ENCODE measurements at regions not wholly inside any gene's neighbourhood (a gene's known extent, or its start where the extent isn't known, plus 50 kb on each side); places are given as distances from the start of the nearest gene placed in this dataset.

DNA sequence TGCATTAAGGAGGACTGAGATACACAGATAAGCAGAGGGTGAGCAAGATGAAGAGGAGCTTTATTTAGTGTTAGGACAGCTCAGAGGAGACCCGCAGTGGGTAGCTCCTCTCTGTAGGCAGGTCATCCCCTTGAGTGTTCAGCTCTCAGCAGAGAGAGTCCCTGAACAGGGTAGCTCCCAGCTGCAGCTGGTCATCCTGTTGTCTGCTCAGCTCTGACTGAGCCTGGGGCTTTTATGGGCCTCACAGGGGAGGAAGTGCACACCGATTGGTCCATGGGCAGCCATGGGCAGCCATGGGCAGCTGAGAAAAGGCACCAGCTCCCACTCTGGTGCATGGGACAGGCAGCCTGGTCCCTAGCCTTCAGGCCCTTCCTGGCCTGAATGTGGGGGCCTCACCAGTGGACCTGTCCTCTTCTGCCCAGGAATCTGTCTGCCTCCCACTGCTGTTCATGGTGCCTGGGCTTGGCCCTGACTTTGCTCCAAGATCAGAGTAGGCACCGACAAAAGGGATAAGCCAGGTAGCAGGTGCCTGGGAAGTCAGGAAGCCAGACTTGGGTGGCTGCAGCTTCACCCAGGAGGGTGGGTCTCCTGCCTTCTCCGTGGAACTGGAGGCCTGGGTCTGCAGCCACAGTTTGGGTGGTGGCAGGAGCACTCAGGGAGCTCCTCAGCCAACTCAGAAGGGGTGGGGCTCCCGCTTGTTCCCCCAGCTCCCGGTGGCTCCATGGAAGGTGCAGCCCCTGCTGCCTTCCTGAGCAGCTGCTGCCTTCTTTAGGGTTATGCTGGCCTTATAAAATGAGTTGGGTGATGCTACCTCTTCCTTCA is 54.7 kb downstream of the MYEOV start:
- no peaks in the 10 kb centered on the region for H3K4me1 ChIP-seq (ENCODE audit: control extremely low read depth in 1 of 4, control insufficient read depth in 4 of 4, insufficient read depth in 4 of 4, low read length in 3 of 4)
- H3K36me3 ChIP-seq (ENCODE audit: control insufficient read depth in 4 of 4, insufficient read depth in 4 of 4, low read length in 3 of 4), result no peaks in the 10 kb centered on the region
- H3K9me3 ChIP-seq (ENCODE audit: control extremely low read depth in 1 of 5, control insufficient read depth in 4 of 5, insufficient read depth in 2 of 5, low read depth in 1 of 5, low read length in 4 of 5), result peaks cover 0 to 9% (median 6%) of the 10 kb centered on the region in 5 experiments
- ChIA-PET POLR2A (no interaction called here), CTCF (no interaction called here)
- WGBS (ENCODE audit: insufficient coverage), result 95% methylated on average over 4 of the region's 6 CpGs
- H3K4me3 ChIP-seq (ENCODE audit: control insufficient read depth in 1 of 7, extremely low read depth in 1 of 7, insufficient read depth in 4 of 7, low read depth in 2 of 7, low read length in 6 of 7), result no peak overlapping the region
- H3K27me3 ChIP-seq (replicated peaks in 2 of 5; ENCODE audit: control insufficient read depth in 4 of 5, insufficient read depth in 5 of 5, low read length in 4 of 5), result no peaks in the 10 kb centered on the region
- no peak overlapping the region for H3K27ac ChIP-seq (ENCODE audit: insufficient read depth in 1 of 2, low read depth in 1 of 2, low read length in 2 of 2, poor library complexity in 1 of 2, severe bottlenecking in 2 of 2)
- DNase-seq, result no peak

DNA sequence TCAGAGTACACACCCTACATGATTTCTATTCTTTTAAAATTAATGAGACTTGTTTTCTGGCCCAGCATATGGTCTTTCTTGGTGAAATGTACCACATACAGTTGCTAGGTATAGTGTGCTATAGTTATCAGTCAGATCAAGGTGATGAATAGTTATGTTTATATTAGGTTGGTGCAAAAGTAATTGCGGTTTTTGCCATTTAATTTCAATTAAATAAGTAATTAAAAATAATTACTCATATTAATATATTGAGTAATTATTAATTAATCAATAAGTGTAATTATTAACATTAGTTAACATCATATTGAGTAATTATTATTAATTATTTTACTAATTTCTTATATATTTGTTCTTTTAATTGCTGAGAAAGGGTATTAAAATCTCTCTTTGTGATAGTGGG is 56.1 kb downstream of the MYEOV start:
- POLR2A ChIA-PET, result no interaction called here
- CTCF ChIA-PET, result interaction anchor here (0.6 kb wide), 1 partner anchor 149 kb away, joined by 3 read pairs; no protein-coding TSS in a partner anchor

GRCh38 chr11:69350596-69350995 is 56.6 kb downstream of the MYEOV start:
- H3K27ac ChIP-seq (ENCODE audit: insufficient read depth in 1 of 2, low read depth in 1 of 2, low read length in 2 of 2, poor library complexity in 1 of 2, severe bottlenecking in 2 of 2), result no peak overlapping the region
- CTCF ChIA-PET, result interaction anchor here (0.6 kb wide), 1 partner anchor 148 kb away, joined by 3 read pairs; no protein-coding TSS in a partner anchor

More for the DNA sequence above, 56.1 kb downstream of the MYEOV start:
- Histone ChIP-seq H3K4me1 (ENCODE audit: control extremely low read depth in 1 of 4, control insufficient read depth in 4 of 4, insufficient read depth in 4 of 4, low read length in 3 of 4) (no peaks in the 10 kb centered on the region), H3K4me3 (ENCODE audit: control insufficient read depth in 1 of 7, extremely low read depth in 1 of 7, insufficient read depth in 4 of 7, low read depth in 2 of 7, low read length in 6 of 7) (no peak overlapping the region), H3K27ac (ENCODE audit: insufficient read depth in 1 of 2, low read depth in 1 of 2, low read length in 2 of 2, poor library complexity in 1 of 2, severe bottlenecking in 2 of 2) (no peak overlapping the region), H3K9me3 (ENCODE audit: control extremely low read depth in 1 of 5, control insufficient read depth in 4 of 5, insufficient read depth in 2 of 5, low read depth in 1 of 5, low read length in 4 of 5) (peaks cover 0 to 9% (median 6%) of the 10 kb centered on the region in 5 experiments), H3K36me3 (ENCODE audit: control insufficient read depth in 4 of 4, insufficient read depth in 4 of 4, low read length in 3 of 4) (no peaks in the 10 kb centered on the region), H3K27me3 (replicated peaks in 2 of 5; ENCODE audit: control insufficient read depth in 4 of 5, insufficient read depth in 5 of 5, low read length in 4 of 5) (no peaks in the 10 kb centered on the region)
- no CpG with 5 or more reads among the region's 1 CpG for WGBS (ENCODE audit: insufficient coverage)
- no peak for DNase-seq

GRCh38 chr11:69351460-69351859 is 57.5 kb downstream of the MYEOV start:
- ChIA-PET CTCF (no interaction called here), POLR2A (interaction anchor here (0.7 kb wide), 1 partner anchor 9 kb away, joined by 4 read pairs; no protein-coding TSS in a partner anchor)
- no peak overlapping the region for H3K27ac ChIP-seq (ENCODE audit: insufficient read depth in 1 of 2, low read depth in 1 of 2, low read length in 2 of 2, poor library complexity in 1 of 2, severe bottlenecking in 2 of 2)
- no peak for DNase-seq
- peaks cover 0 to 9% (median 6%) of the 10 kb centered on the region in 5 experiments for H3K9me3 ChIP-seq (ENCODE audit: control extremely low read depth in 1 of 5, control insufficient read depth in 4 of 5, insufficient read depth in 2 of 5, low read depth in 1 of 5, low read length in 4 of 5)
- no peaks in the 10 kb centered on the region for H3K4me1 ChIP-seq (ENCODE audit: control extremely low read depth in 1 of 4, control insufficient read depth in 4 of 4, insufficient read depth in 4 of 4, low read length in 3 of 4)
- no peaks in the 10 kb centered on the region for H3K27me3 ChIP-seq (replicated peaks in 2 of 5; ENCODE audit: control insufficient read depth in 4 of 5, insufficient read depth in 5 of 5, low read length in 4 of 5)
- H3K36me3 ChIP-seq (ENCODE audit: control insufficient read depth in 4 of 4, insufficient read depth in 4 of 4, low read length in 3 of 4), result no peaks in the 10 kb centered on the region
- H3K4me3 ChIP-seq (ENCODE audit: control insufficient read depth in 1 of 7, extremely low read depth in 1 of 7, insufficient read depth in 4 of 7, low read depth in 2 of 7, low read length in 6 of 7), result no peak overlapping the region

More at GRCh38 chr11:69350596-69350995, 56.6 kb downstream of the MYEOV start:
- Histone ChIP-seq H3K27me3 (replicated peaks in 2 of 5; ENCODE audit: control insufficient read depth in 4 of 5, insufficient read depth in 5 of 5, low read length in 4 of 5) (no peaks in the 10 kb centered on the region), H3K4me3 (ENCODE audit: control insufficient read depth in 1 of 7, extremely low read depth in 1 of 7, insufficient read depth in 4 of 7, low read depth in 2 of 7, low read length in 6 of 7) (no peak overlapping the region), H3K9me3 (ENCODE audit: control extremely low read depth in 1 of 5, control insufficient read depth in 4 of 5, insufficient read depth in 2 of 5, low read depth in 1 of 5, low read length in 4 of 5) (peaks cover 0 to 9% (median 6%) of the 10 kb centered on the region in 5 experiments), H3K36me3 (ENCODE audit: control insufficient read depth in 4 of 4, insufficient read depth in 4 of 4, low read length in 3 of 4) (no peaks in the 10 kb centered on the region), H3K4me1 (ENCODE audit: control extremely low read depth in 1 of 4, control insufficient read depth in 4 of 4, insufficient read depth in 4 of 4, low read length in 3 of 4) (no peaks in the 10 kb centered on the region)
- POLR2A ChIA-PET, result interaction anchor here (0.7 kb wide), 1 partner anchor 10 kb away, joined by 4 read pairs; no protein-coding TSS in a partner anchor
- no peak for DNase-seq

- H3K27me3 ChIP-seq (replicated peaks in 2 of 5; ENCODE audit: control insufficient read depth in 4 of 5, insufficient read depth in 5 of 5, low read length in 4 of 5), result no peaks in the 10 kb centered on the region
- no peaks in the 10 kb centered on the region for H3K4me1 ChIP-seq (ENCODE audit: control extremely low read depth in 1 of 4, control insufficient read depth in 4 of 4, insufficient read depth in 4 of 4, low read length in 3 of 4)
- no peak overlapping the region for H3K4me3 ChIP-seq (ENCODE audit: control insufficient read depth in 1 of 7, extremely low read depth in 1 of 7, insufficient read depth in 4 of 7, low read depth in 2 of 7, low read length in 6 of 7)
- peaks cover 0 to 9% (median 6%) of the 10 kb centered on the region in 5 experiments for H3K9me3 ChIP-seq (ENCODE audit: control extremely low read depth in 1 of 5, control insufficient read depth in 4 of 5, insufficient read depth in 2 of 5, low read depth in 1 of 5, low read length in 4 of 5)
- DNase-seq, result no peak
- WGBS (ENCODE audit: insufficient coverage), result 100% methylated on average over 2 of the region's 2 CpGs
- CTCF ChIA-PET, result no interaction called here
- no peak overlapping the region for H3K27ac ChIP-seq (ENCODE audit: insufficient read depth in 1 of 2, low read depth in 1 of 2, low read length in 2 of 2, poor library complexity in 1 of 2, severe bottlenecking in 2 of 2)
- no peaks in the 10 kb centered on the region for H3K36me3 ChIP-seq (ENCODE audit: control insufficient read depth in 4 of 4, insufficient read depth in 4 of 4, low read length in 3 of 4)
- POLR2A ChIA-PET, result no interaction called here
These were observed 58.2 kb downstream of the MYEOV start for GRCh38 chr11:69352166-69352565.

GRCh38 chr11:69352715-69353319 is 58.9 kb downstream of the MYEOV start:
- Histone ChIP-seq H3K27me3 (replicated peaks in 2 of 5; ENCODE audit: control insufficient read depth in 4 of 5, insufficient read depth in 5 of 5, low read length in 4 of 5) (no peaks in the 10 kb centered on the region), H3K4me1 (ENCODE audit: control extremely low read depth in 1 of 4, control insufficient read depth in 4 of 4, insufficient read depth in 4 of 4, low read length in 3 of 4) (no peaks in the 10 kb centered on the region), H3K36me3 (ENCODE audit: control insufficient read depth in 4 of 4, insufficient read depth in 4 of 4, low read length in 3 of 4) (no peaks in the 10 kb centered on the region), H3K9me3 (ENCODE audit: control extremely low read depth in 1 of 5, control insufficient read depth in 4 of 5, insufficient read depth in 2 of 5, low read depth in 1 of 5, low read length in 4 of 5) (peaks cover 0 to 9% (median 6%) of the 10 kb centered on the region in 5 experiments), H3K4me3 (ENCODE audit: control insufficient read depth in 1 of 7, extremely low read depth in 1 of 7, insufficient read depth in 4 of 7, low read depth in 2 of 7, low read length in 6 of 7) (no peak overlapping the region), H3K27ac (ENCODE audit: insufficient read depth in 1 of 2, low read depth in 1 of 2, low read length in 2 of 2, poor library complexity in 1 of 2, severe bottlenecking in 2 of 2) (no peak overlapping the region)
- CTCF ChIA-PET, result interaction anchor here (0.7 kb wide), 1 partner anchor 9 kb away, joined by 3 read pairs; no protein-coding TSS in a partner anchor
- POLR2A ChIA-PET, result no interaction called here
- peak in 2 of 3 donors; percentile 8 to 21 for DNase-seq
- 86% methylated on average over 2 of the region's 2 CpGs for WGBS (ENCODE audit: insufficient coverage)

Measured in common myeloid progenitor, CD34-positive (primary cell).